Hepatocyte (in vitro differentiated cells): ENCODE measurements at regions not wholly inside any gene's neighbourhood (a gene's known extent, or its start where the extent isn't known, plus 50 kb on each side); places are given as distances from the start of the nearest gene placed in this dataset.

ENCODE experiments used
- CTCF ChIP-seq: fragments of 200-600 bp; sonication (generic); IDR thresholded peaks from 2 replicates; pipeline ENCODE4 v1.5.1; 2016; ENCODE audit warnings: antibody characterized with exemption, mild to moderate bottlenecking; ENCODE audit not compliant: poor library complexity
- EZH2phosphoT487 ChIP-seq: fragments of 200-600 bp; sonication (generic); IDR thresholded peaks from one replicate; pipeline ENCODE4 v1.6.1; 2018; ENCODE audit warnings: antibody characterized with exemption, mild to moderate bottlenecking, low read depth, moderate library complexity; ENCODE audit not compliant: unreplicated experiment, severe bottlenecking

GRCh38 chr13:21875116-21875515 is 204.2 kb downstream of the FGF9 start:
- TF ChIP-seq CTCF (no peak), EZH2phosphoT487 (no peak)
